Hepatocyte (in vitro differentiated cells): ENCODE measurements at regions not wholly inside any gene's neighbourhood (a gene's known extent, or its start where the extent isn't known, plus 50 kb on each side); places are given as distances from the start of the nearest gene placed in this dataset.

Experiments
- DNase-seq: peaks from one replicate; pipeline ENCODE4 v3.0.0-alpha.2; 2016; ENCODE audit warnings: low spot score
- H2AFZ ChIP-seq: fragments of 200-600 bp; sonication (generic); 2 replicates; pipeline ENCODE4 v1.6.0; 2016; ENCODE audit warnings: antibody characterized with exemption, mild to moderate bottlenecking
- H3K27ac ChIP-seq: fragments of 200-600 bp; sonication (generic); 2 replicates; pipeline ENCODE4 v1.5.1; 2016; ENCODE audit warnings: mild to moderate bottlenecking
- H3K27me3 ChIP-seq: fragments of 200-600 bp; sonication (generic); 2 replicates; pipeline ENCODE4 v1.6.1; 2016
- H3K36me3 ChIP-seq: fragments of 200-600 bp; sonication (generic); replicated peaks from 2 replicates; pipeline ENCODE4 v1.5.1; 2016; ENCODE audit warnings: low read depth; ENCODE audit not compliant: insufficient read depth
- H3K4me1 ChIP-seq: fragments of 200-600 bp; sonication (generic); 2 replicates; pipeline ENCODE4 v1.5.1; 2016; ENCODE audit warnings: mild to moderate bottlenecking, moderate library complexity; ENCODE audit not compliant: insufficient read depth
- H3K4me2 ChIP-seq: fragments of 200-600 bp; sonication (generic); 2 replicates; pipeline ENCODE4 v1.6.0; 2016
- H3K4me3 ChIP-seq: fragments of 200-600 bp; sonication (generic); 2 replicates; pipeline ENCODE4 v1.5.1; 2016; ENCODE audit warnings: mild to moderate bottlenecking
- H3K79me2 ChIP-seq: fragments of 200-600 bp; sonication (generic); 2 replicates; pipeline ENCODE4 v1.6.0; 2017; ENCODE audit warnings: mild to moderate bottlenecking
- H3K9me2 ChIP-seq: fragments of 200-600 bp; sonication (generic); replicated peaks from 2 replicates; pipeline ENCODE4 v1.6.0; 2017; ENCODE audit warnings: mild to moderate bottlenecking; ENCODE audit not compliant: insufficient read depth
- H3K9me3 ChIP-seq: fragments of 200-600 bp; sonication (generic); 2 replicates; pipeline ENCODE4 v1.5.1; 2016; ENCODE audit warnings: low read depth, mild to moderate bottlenecking
- H4K20me1 ChIP-seq: fragments of 200-600 bp; sonication (generic); 2 replicates; pipeline ENCODE4 v1.6.0; 2016; ENCODE audit warnings: mild to moderate bottlenecking; ENCODE audit not compliant: insufficient read depth, poor library complexity, severe bottlenecking
- EZH2 ChIP-seq: fragments of 200-600 bp; sonication (generic); IDR thresholded peaks from 2 replicates; pipeline ENCODE4 v1.6.1; 2016; ENCODE audit warnings: antibody characterized with exemption, mild to moderate bottlenecking, borderline replicate concordance
- EZH2phosphoT487 ChIP-seq: fragments of 200-600 bp; sonication (generic); IDR thresholded peaks from one replicate; pipeline ENCODE4 v1.6.1; 2018; ENCODE audit warnings: antibody characterized with exemption, mild to moderate bottlenecking, low read depth, moderate library complexity; ENCODE audit not compliant: unreplicated experiment, severe bottlenecking
- WGBS: methylation state at CpG from one replicate; pipeline ENCODE4 v1.1.6; 2016; ENCODE audit warnings: low lambda C conversion rate; ENCODE audit errors: missing lambda C conversion rate; 5-methylcytosine and 5-hydroxymethylcytosine counted together
- TF ChIP-seq, protein P1 (sequence below): fragments of 200-600 bp; sonication (generic); IDR thresholded peaks from 2 replicates; pipeline ENCODE4 v1.5.1; 2016; ENCODE audit warnings: antibody characterized with exemption, mild to moderate bottlenecking; ENCODE audit not compliant: poor library complexity

DNA sequence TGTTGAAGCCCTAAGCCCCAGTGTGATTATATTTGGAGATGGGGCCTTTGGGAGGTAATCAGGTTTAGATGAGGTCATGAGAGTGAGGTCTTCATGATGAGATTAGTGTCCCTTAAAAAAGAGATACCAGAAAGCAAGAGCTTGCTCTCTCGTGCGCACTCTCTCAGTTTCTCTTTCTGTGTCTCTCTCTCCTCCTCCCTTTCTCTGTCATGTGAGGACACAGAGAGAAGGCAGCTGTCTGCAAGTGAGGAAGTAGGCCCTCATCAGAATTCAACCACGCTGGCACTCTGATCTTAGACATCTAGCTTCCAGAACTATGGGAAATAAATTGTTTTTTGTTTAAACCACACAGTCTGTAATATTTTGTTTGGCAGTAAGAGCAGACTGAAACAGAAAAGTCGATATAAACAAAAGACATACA is 180.5 kb downstream of the IBTK start:
- H3K9me2 ChIP-seq = no peaks in the 10 kb centered on the region
- H4K20me1 ChIP-seq = no peaks in the 10 kb centered on the region
- no peaks in the 10 kb centered on the region for H3K9me3 ChIP-seq
- WGBS = 80% methylated on average over 4 of the region's 4 CpGs
- H3K4me1 ChIP-seq = no peaks in the 10 kb centered on the region
- H2AFZ ChIP-seq = no peak overlapping the region
- no peaks in the 10 kb centered on the region for H3K27me3 ChIP-seq
- no peak overlapping the region for H3K4me3 ChIP-seq
- no peaks in the 10 kb centered on the region for H3K79me2 ChIP-seq
- no peak overlapping the region for H3K27ac ChIP-seq
- DNase-seq = no peak
- no peak overlapping the region for H3K4me2 ChIP-seq
- no peaks in the 10 kb centered on the region for H3K36me3 ChIP-seq
- TF ChIP-seq EZH2 (no peak), EZH2phosphoT487 (no peak)
- TF ChIP-seq, protein P1, sequence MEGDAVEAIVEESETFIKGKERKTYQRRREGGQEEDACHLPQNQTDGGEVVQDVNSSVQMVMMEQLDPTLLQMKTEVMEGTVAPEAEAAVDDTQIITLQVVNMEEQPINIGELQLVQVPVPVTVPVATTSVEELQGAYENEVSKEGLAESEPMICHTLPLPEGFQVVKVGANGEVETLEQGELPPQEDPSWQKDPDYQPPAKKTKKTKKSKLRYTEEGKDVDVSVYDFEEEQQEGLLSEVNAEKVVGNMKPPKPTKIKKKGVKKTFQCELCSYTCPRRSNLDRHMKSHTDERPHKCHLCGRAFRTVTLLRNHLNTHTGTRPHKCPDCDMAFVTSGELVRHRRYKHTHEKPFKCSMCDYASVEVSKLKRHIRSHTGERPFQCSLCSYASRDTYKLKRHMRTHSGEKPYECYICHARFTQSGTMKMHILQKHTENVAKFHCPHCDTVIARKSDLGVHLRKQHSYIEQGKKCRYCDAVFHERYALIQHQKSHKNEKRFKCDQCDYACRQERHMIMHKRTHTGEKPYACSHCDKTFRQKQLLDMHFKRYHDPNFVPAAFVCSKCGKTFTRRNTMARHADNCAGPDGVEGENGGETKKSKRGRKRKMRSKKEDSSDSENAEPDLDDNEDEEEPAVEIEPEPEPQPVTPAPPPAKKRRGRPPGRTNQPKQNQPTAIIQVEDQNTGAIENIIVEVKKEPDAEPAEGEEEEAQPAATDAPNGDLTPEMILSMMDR = no peak

DNA sequence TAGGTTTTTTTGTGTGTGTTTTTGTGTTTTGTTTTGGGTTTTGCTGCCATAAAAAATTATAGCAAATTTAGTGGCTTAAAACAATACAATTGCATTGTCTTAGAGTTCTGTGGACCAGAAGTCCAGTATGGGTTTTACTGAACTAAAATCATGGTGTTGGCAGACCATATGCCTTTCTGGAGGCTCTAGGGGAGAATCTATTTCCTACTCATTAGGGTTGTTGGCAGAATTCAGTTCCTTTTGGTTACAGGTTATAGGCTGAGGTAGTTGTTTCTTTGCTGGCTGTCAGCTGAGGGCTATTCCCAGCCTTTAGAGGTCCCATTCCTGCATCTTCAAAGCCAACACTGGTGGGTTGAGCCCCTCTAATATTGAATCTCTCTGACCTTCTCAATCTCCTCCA is 181.3 kb downstream of the IBTK start:
- H3K79me2 ChIP-seq = no peaks in the 10 kb centered on the region
- H3K9me3 ChIP-seq = no peaks in the 10 kb centered on the region
- H3K4me1 ChIP-seq = no peaks in the 10 kb centered on the region
- no peak overlapping the region for H3K4me3 ChIP-seq
- H3K27ac ChIP-seq = no peak overlapping the region
- no peaks in the 10 kb centered on the region for H4K20me1 ChIP-seq
- no peak overlapping the region for H3K4me2 ChIP-seq
- H3K27me3 ChIP-seq = no peaks in the 10 kb centered on the region
- H3K9me2 ChIP-seq = no peaks in the 10 kb centered on the region
- no peak for DNase-seq
- TF ChIP-seq, protein P1 = no peak
- TF ChIP-seq EZH2phosphoT487 (no peak), EZH2 (no peak)
- H3K36me3 ChIP-seq = no peaks in the 10 kb centered on the region
- H2AFZ ChIP-seq = no peak overlapping the region

DNA sequence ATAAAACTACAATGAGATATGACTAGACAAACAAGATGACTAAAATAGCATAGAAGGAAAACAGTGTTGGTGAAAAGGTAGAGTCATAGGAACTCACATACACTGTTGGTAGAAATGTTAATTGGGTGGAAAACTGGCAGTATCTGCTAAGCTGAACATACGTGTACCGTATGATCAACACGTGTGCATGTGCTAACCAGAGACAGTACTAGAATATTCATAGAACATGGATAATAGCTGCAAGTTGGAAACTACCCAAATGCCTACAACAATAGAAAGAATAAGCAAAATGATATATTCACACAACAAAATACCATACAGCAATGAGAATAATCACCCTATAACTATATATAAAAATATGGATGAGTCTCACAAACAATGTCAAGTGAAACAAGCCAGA is 184.0 kb downstream of the IBTK start:
- Histone ChIP-seq H2AFZ (no peak overlapping the region), H3K9me2 (no peaks in the 10 kb centered on the region), H3K4me1 (no peaks in the 10 kb centered on the region), H3K27ac (no peak overlapping the region), H4K20me1 (no peaks in the 10 kb centered on the region), H3K79me2 (no peaks in the 10 kb centered on the region), H3K27me3 (no peaks in the 10 kb centered on the region), H3K4me2 (no peak overlapping the region), H3K9me3 (no peaks in the 10 kb centered on the region), H3K4me3 (no peak overlapping the region), H3K36me3 (no peaks in the 10 kb centered on the region)
- 97% methylated on average over 3 of the region's 3 CpGs for WGBS
- DNase-seq = no peak
- TF ChIP-seq EZH2 (no peak), EZH2phosphoT487 (no peak)
- TF ChIP-seq, protein P1 = no peak

DNA sequence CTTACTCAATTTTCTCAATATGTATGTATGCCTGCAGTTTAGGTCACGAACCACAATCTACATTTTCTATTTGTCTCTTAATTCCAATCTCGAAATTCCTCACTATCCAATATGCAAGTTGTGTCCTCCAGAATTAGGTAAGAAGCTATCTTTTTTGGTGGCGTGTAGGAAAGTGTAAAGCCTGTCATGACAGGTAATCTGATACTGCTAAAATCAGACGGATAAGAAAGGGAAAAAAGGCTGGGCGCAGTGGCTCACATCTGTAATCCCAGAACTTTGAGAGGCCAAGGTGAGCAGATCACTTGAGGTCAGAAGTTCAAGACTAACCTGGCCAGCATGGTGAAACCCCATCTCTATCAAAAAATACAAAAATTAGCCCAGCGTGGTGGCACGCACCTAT is 185.3 kb downstream of the IBTK start:
- no peak overlapping the region for H3K4me2 ChIP-seq

More for the DNA sequence above, 185.3 kb downstream of the IBTK start:
- H3K36me3 ChIP-seq = no peaks in the 10 kb centered on the region
- 70% methylated on average over 7 of the region's 7 CpGs for WGBS
- TF ChIP-seq, protein P1 = no peak
- TF ChIP-seq EZH2phosphoT487 (no peak), EZH2 (no peak)
- no peaks in the 10 kb centered on the region for H3K9me2 ChIP-seq
- H3K27ac ChIP-seq = no peak overlapping the region
- H3K4me1 ChIP-seq = no peaks in the 10 kb centered on the region
- DNase-seq = no peak
- no peak overlapping the region for H3K4me3 ChIP-seq
- no peaks in the 10 kb centered on the region for H3K79me2 ChIP-seq
- no peaks in the 10 kb centered on the region for H3K9me3 ChIP-seq
- H2AFZ ChIP-seq = no peak overlapping the region
- H4K20me1 ChIP-seq = no peaks in the 10 kb centered on the region
- no peaks in the 10 kb centered on the region for H3K27me3 ChIP-seq
